NB4 (cell line): ENCODE measurements at regions not wholly inside any gene's neighbourhood (a gene's known extent, or its start where the extent isn't known, plus 50 kb on each side); places are given as distances from the start of the nearest gene placed in this dataset.

Experiments
- DNase-seq: peaks from one replicate; pipeline ENCODE4 v3.0.0; 2010; ENCODE audit warnings: low read depth
- H3K4me3 ChIP-seq: one replicate; pipeline ENCODE4 v1.5.1; 2011; ENCODE audit warnings: mild to moderate bottlenecking, low read depth, low read length, moderate library complexity
- MYC ChIP-seq: IDR thresholded peaks from 2 replicates; pipeline ENCODE4 v1.6.1; 2011; ENCODE audit warnings: low read depth, low read length
- POLR2A ChIP-seq: IDR thresholded peaks from 2 replicates; pipeline ENCODE4 v1.6.1; 2011; ENCODE audit warnings: mild to moderate bottlenecking; ENCODE audit not compliant: insufficient read length; ENCODE audit errors: extremely low read depth
- TF ChIP-seq, protein P1 (sequence below): IDR thresholded peaks from one replicate; pipeline ENCODE4 v1.5.1; 2012; ENCODE audit warnings: low read depth, low read length
- TF ChIP-seq, protein P2 (sequence below): IDR thresholded peaks from 2 replicates; pipeline ENCODE4 v1.6.1; 2011; ENCODE audit warnings: low read depth, low read length

DNA sequence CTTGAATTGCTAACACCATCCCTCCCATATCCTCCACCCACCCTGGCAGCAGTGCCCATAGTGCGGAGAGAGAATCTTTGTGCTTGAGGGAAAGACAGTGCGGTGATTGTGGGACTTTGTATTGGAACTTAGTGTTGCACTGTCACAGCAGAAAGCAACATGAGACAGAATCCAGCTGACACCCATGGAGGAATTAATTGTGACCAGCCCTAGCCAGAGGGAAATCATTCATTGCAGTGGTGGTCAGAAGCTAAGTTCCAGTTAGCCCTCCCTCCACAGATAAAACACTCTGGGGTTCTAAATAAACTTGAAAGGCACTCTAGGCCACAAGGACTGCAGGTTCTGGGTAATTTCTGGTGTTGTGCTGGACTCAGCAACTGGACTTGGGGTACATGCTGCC lies 1002.6 kb downstream of the TMTC2 start:
- DNase-seq = no peak
- TF ChIP-seq, protein P1, sequence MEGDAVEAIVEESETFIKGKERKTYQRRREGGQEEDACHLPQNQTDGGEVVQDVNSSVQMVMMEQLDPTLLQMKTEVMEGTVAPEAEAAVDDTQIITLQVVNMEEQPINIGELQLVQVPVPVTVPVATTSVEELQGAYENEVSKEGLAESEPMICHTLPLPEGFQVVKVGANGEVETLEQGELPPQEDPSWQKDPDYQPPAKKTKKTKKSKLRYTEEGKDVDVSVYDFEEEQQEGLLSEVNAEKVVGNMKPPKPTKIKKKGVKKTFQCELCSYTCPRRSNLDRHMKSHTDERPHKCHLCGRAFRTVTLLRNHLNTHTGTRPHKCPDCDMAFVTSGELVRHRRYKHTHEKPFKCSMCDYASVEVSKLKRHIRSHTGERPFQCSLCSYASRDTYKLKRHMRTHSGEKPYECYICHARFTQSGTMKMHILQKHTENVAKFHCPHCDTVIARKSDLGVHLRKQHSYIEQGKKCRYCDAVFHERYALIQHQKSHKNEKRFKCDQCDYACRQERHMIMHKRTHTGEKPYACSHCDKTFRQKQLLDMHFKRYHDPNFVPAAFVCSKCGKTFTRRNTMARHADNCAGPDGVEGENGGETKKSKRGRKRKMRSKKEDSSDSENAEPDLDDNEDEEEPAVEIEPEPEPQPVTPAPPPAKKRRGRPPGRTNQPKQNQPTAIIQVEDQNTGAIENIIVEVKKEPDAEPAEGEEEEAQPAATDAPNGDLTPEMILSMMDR = no peak
- TF ChIP-seq MYC (no peak), POLR2A (no peak)
- TF ChIP-seq, protein P2, sequence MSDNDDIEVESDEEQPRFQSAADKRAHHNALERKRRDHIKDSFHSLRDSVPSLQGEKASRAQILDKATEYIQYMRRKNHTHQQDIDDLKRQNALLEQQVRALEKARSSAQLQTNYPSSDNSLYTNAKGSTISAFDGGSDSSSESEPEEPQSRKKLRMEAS = no peak
- H3K4me3 ChIP-seq = no peak overlapping the region

DNA sequence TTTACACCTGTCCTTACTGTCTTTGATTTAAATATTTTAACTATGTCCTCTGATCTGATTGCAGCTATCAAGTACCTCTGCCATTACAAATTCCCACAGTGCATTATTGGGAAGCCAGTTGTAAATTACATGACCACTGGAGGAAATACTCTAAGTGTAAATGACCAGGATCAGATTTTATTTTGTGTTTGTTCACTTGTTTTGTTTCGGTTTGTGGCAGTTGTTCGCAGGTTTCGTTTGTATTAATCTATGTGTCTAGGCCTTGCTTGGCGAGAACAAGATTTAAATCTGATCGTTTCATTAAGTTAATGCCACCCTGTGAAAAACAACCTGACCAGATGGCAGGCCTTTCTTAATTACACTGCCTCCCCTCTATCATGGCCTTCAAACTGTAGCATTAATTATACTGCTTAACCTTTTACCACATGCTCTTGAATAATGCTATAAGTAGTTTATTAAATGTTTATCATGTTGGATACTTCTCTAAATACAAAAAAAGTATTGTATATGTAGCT lies 990.1 kb downstream of the TMTC2 start:
- DNase-seq = no peak
- no peak for TF ChIP-seq MYC
- no peak for TF ChIP-seq POLR2A
- TF ChIP-seq, protein P1 = no peak
- TF ChIP-seq, protein P2 = no peak
- H3K4me3 ChIP-seq = no peak overlapping the region

DNA sequence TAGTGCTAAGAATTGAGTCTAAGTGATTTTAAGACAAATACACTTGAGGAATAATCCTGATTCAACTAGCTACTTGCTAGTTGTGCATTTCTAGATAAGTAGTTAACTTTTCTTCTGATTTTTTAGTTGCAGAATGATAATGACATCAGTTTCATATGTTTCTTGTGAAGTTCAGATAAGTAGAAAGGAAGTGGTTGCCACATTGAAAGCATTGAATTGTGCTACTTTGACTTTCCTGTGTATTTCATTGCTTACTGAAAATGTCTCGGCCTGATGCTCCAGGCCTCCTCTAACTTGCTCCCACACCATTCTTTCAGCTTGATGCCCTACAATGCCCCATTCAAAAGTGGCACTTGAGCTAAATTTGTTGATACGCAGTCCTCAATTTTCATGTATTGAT lies 980.0 kb downstream of the TMTC2 start:
- DNase-seq = no peak

DNA sequence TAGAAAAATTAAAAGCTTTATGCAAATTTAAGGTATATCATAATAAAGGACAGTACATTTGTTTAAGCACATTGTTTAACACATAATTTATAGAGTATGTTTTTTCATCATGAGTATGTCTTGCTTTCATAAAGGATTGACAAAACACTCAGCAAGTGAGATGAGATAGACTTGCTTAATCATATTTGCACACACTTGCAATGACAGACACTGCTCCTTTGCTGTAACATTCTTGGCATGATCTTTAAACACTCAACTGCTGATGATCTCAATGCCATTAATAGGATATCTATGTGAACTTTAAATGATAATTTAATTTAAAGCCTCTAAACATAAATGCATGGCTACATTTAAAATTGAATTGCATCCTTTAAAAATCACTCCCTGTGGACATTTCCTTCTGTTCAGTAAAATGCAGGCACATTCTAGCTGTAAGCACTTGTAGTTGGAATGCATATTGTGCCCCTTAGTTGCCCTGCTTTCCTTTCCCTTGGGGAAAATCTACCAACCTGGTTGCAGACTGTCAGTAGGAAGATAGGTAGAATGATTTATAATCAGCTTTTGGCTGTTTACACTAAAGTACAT lies 979.0 kb downstream of the TMTC2 start:
- TF ChIP-seq POLR2A = no peak
- no peak for TF ChIP-seq MYC
- TF ChIP-seq, protein P2 = no peak
- TF ChIP-seq, protein P1 = no peak
- no peak for DNase-seq
- H3K4me3 ChIP-seq = no peak overlapping the region

More for the DNA sequence above, 980.0 kb downstream of the TMTC2 start:
- no peak for TF ChIP-seq POLR2A
- TF ChIP-seq, protein P2 = no peak
- no peak for TF ChIP-seq MYC
- TF ChIP-seq, protein P1 = no peak
- no peak overlapping the region for H3K4me3 ChIP-seq

DNA sequence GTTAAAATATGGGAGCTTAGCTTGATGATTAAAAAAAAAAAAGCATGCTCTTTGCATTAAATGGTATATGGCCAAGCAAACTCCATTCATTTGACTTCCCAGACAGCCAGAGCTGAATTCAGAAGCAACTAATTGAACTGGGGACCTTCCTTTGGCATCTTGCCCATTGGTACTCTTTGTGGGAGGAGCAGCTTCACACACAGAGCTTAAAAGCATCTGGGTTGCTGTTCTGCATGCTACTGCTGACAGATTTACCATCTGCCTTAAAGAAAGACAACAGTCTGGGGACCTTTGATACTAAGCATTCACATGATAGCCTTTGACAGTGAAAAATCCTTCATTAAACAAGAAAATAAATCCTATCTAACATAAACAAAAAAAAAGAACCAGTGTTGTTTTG lies 977.9 kb downstream of the TMTC2 start:
- no peak for DNase-seq
- TF ChIP-seq, protein P2 = no peak
- TF ChIP-seq, protein P1 = no peak
- H3K4me3 ChIP-seq = no peak overlapping the region
